GM23248 (cell line): ENCODE measurements at regions not wholly inside any gene's neighbourhood (a gene's known extent, or its start where the extent isn't known, plus 50 kb on each side); places are given as distances from the start of the nearest gene placed in this dataset.

Experiments
- EZH2 ChIP-seq: fragments of 200-600 bp; sonication (generic); IDR thresholded peaks from 2 replicates; pipeline ENCODE4 v1.6.1; 2018; ENCODE audit warnings: antibody characterized with exemption, mild to moderate bottlenecking; ENCODE audit not compliant: insufficient read depth, poor library complexity, severe bottlenecking
- EZH2phosphoT487 ChIP-seq: fragments of 200-600 bp; sonication (generic); IDR thresholded peaks from 2 replicates; pipeline ENCODE4 v1.6.1; 2018; ENCODE audit warnings: antibody characterized with exemption, moderate library complexity, mild to moderate bottlenecking, low read depth; ENCODE audit not compliant: insufficient read depth

- TF ChIP-seq EZH2 (no peak), EZH2phosphoT487 (no peak)
Measured at GRCh38 chr18:28666216-28666615, 489.3 kb upstream of the CDH2 start.
